Common myeloid progenitor, CD34-positive (primary cell): ENCODE measurements at regions not wholly inside any gene's neighbourhood (a gene's known extent, or its start where the extent isn't known, plus 50 kb on each side); places are given as distances from the start of the nearest gene placed in this dataset.

Experiments used
- CTCF ChIA-PET: fragments of 350-600 bp; sonication (Branson Sonifier 250); formaldehyde crosslinking; loops from one replicate; lab custom pipeline; 2021; ENCODE audit warnings: antibody characterized with exemption; lab: Charles Lee
- POLR2A ChIA-PET: fragments of 350-600 bp; sonication (Branson Sonifier 250); formaldehyde crosslinking; loops from one replicate; lab custom pipeline; 2021; ENCODE audit warnings: antibody characterized with exemption; lab: Charles Lee
- DNase-seq, 3 donors: peaks; one replicate each; pipeline versions ENCODE4 v3.0.0 to v3.0.0-alpha.2; 2013
- H3K27ac ChIP-seq, 2 experiments: 1 replicate in 1 of 2; 2 replicates in 1 of 2; pipeline ENCODE4 v1.7.0; 2013; ENCODE audit warnings: inconsistent platforms in 2 of 2, low read length in 2 of 2, mild to moderate bottlenecking in 2 of 2, low read depth in 1 of 2, moderate library complexity in 1 of 2; ENCODE audit not compliant: severe bottlenecking in 2 of 2, insufficient read depth in 1 of 2, poor library complexity in 1 of 2
- H3K27me3 ChIP-seq, 5 experiments: replicated peaks in 2 of 5; 1 replicate in 3 of 5; 2 replicates in 2 of 5; pipeline versions ENCODE4 v1.6.1 to v1.7.0; 2013; ENCODE audit warnings: low read length in 4 of 5, mild to moderate bottlenecking in 2 of 5, moderate library complexity in 2 of 5, inconsistent platforms in 1 of 5; ENCODE audit not compliant: insufficient read depth in 5 of 5, control insufficient read depth in 4 of 5
- H3K36me3 ChIP-seq, 4 experiments: 1 replicate in 2 of 4; 2 replicates in 2 of 4; pipeline versions ENCODE4 v1.6.1 to v1.7.0; 2013; ENCODE audit warnings: low read length in 3 of 4, control low read depth in 1 of 4, mild to moderate bottlenecking in 1 of 4; ENCODE audit not compliant: control insufficient read depth in 4 of 4, insufficient read depth in 4 of 4
- H3K4me1 ChIP-seq, 4 experiments: 1 replicate in 3 of 4; 2 replicates in 1 of 4; pipeline versions ENCODE4 v1.6.1 to v1.7.1; 2013; ENCODE audit warnings: low read length in 3 of 4, mild to moderate bottlenecking in 3 of 4, control low read depth in 1 of 4, inconsistent platforms in 1 of 4, moderate library complexity in 1 of 4; ENCODE audit not compliant: control insufficient read depth in 4 of 4, insufficient read depth in 4 of 4; ENCODE audit errors: control extremely low read depth in 1 of 4
- H3K4me3 ChIP-seq, 7 experiments: 1 replicate in 4 of 7; 2 replicates in 3 of 7; pipeline versions ENCODE4 v1.5.1 to v1.7.0; 2013; ENCODE audit warnings: mild to moderate bottlenecking in 7 of 7, low read length in 6 of 7, moderate library complexity in 6 of 7, inconsistent platforms in 2 of 7, low read depth in 2 of 7, control low read depth in 1 of 7; ENCODE audit not compliant: insufficient read depth in 4 of 7, control insufficient read depth in 1 of 7; ENCODE audit errors: extremely low read depth in 1 of 7
- H3K9me3 ChIP-seq, 5 experiments: 1 replicate in 4 of 5; 2 replicates in 1 of 5; pipeline versions ENCODE4 v1.6.1 to v1.7.1; 2013; ENCODE audit warnings: low read length in 4 of 5, mild to moderate bottlenecking in 2 of 5, inconsistent platforms in 1 of 5, low read depth in 1 of 5, moderate library complexity in 1 of 5; ENCODE audit not compliant: control insufficient read depth in 4 of 5, insufficient read depth in 2 of 5; ENCODE audit errors: control extremely low read depth in 1 of 5
- WGBS: methylation state at CpG from one replicate; pipeline ENCODE4 v1.1.5; 2013; ENCODE audit not compliant: insufficient coverage; 5-methylcytosine and 5-hydroxymethylcytosine counted together

- POLR2A ChIA-PET, result no interaction called here
- 86% methylated on average over 5 of the region's 7 CpGs for WGBS
Measured at GRCh38 chr17:79299349-79299748, 224.7 kb downstream of the ENGASE start.

GRCh38 chr17:79298799-79299198, 224.2 kb downstream of the ENGASE start:
- DNase-seq, result no peak
- no peak overlapping the region for H3K27ac ChIP-seq
- POLR2A ChIA-PET, result no interaction called here
- CTCF ChIA-PET, result no interaction called here
- H3K36me3 ChIP-seq, result no peaks in the 10 kb centered on the region
- WGBS, result 89% methylated on average over 11 of the region's 12 CpGs
- H3K4me3 ChIP-seq, result no peak overlapping the region
- H3K27me3 ChIP-seq, result peaks cover 0 to 36% (median 3%) of the 10 kb centered on the region in 5 experiments
- H3K9me3 ChIP-seq, result no peaks in the 10 kb centered on the region
- H3K4me1 ChIP-seq, result no peaks in the 10 kb centered on the region

More at GRCh38 chr17:79299349-79299748, 224.7 kb downstream of the ENGASE start:
- H3K36me3 ChIP-seq, result no peaks in the 10 kb centered on the region
- DNase-seq, result no peak
- H3K9me3 ChIP-seq, result no peaks in the 10 kb centered on the region
- H3K4me3 ChIP-seq, result no peak overlapping the region
- no peaks in the 10 kb centered on the region for H3K4me1 ChIP-seq
- H3K27me3 ChIP-seq, result peaks cover 0 to 34% (median 3%) of the 10 kb centered on the region in 5 experiments
- CTCF ChIA-PET, result no interaction called here
- H3K27ac ChIP-seq, result no peak overlapping the region

DNA sequence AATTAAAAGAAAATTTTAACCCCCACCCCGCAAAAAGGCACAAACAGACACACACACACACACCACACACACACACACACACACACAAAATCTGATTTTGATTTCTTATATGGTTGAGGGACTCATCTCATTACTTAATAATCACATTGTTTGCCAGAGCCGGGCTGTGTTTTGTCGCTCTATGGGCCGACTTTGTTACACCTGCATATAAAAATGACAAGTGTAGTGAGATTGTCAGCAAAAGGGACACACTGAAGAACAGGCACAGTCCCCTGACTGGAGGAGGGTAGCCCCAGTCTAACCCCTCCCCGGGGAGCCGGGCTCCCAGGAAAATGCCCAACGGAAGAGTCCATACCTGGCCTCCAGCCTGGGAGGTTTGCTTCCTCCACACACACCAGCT, 221.6 kb downstream of the ENGASE start:
- no peaks in the 10 kb centered on the region for H3K9me3 ChIP-seq
- H3K27me3 ChIP-seq, result peaks cover 0 to 33% (median 4%) of the 10 kb centered on the region in 5 experiments

DNA sequence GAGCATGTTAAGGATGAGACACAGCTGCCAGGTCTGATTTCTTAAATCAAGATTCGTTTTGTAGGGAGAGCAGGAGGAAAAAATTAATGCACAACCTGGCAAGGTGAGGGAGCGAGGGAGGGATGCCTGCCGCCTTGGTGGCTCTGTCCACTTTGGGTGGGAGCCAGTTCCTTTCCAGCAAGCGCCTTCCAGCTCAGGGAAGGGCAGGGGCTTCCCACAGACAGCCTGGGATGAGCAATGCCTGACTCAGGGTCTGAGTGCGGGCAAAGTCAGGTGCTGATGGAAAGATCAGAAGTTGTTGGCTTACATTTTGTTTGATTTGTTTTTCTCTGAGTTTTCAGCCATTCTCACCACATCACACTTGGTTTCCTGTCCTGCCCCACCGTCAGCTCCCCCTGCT, 220.7 kb downstream of the ENGASE start:
- H3K27ac ChIP-seq, result no peak overlapping the region
- WGBS, result 77% methylated on average over 5 of the region's 6 CpGs
- no peak overlapping the region for H3K4me3 ChIP-seq
- H3K9me3 ChIP-seq, result no peaks in the 10 kb centered on the region
- ChIA-PET POLR2A (no interaction called here), CTCF (no interaction called here)
- H3K36me3 ChIP-seq, result no peaks in the 10 kb centered on the region
- DNase-seq, result no peak
- no peaks in the 10 kb centered on the region for H3K4me1 ChIP-seq
- H3K27me3 ChIP-seq, result peaks cover 0 to 38% (median 3%) of the 10 kb centered on the region in 5 experiments

More for the DNA sequence above, 221.6 kb downstream of the ENGASE start:
- Histone ChIP-seq H3K36me3 (no peaks in the 10 kb centered on the region), H3K4me1 (no peaks in the 10 kb centered on the region), H3K27ac (no peak overlapping the region), H3K4me3 (no peak overlapping the region)
- DNase-seq, result no peak
- WGBS, result 95% methylated on average over 3 of the region's 7 CpGs
- ChIA-PET POLR2A (no interaction called here), CTCF (no interaction called here)

- WGBS, result 23% methylated on average over 24 of the region's 26 CpGs
- H3K27me3 ChIP-seq, result peaks cover 0 to 42% (median 3%) of the 10 kb centered on the region in 5 experiments
- CTCF ChIA-PET, result no interaction called here
- no peaks in the 10 kb centered on the region for H3K4me1 ChIP-seq
- no peak overlapping the region for H3K27ac ChIP-seq
- POLR2A ChIA-PET, result no interaction called here
- no peaks in the 10 kb centered on the region for H3K9me3 ChIP-seq
- H3K4me3 ChIP-seq, result no peak overlapping the region
- no peaks in the 10 kb centered on the region for H3K36me3 ChIP-seq
- DNase-seq, result peak; percentile 50 to 74 (median 70)
Measured at GRCh38 chr17:79294459-79295071, 219.9 kb downstream of the ENGASE start.

- ChIA-PET POLR2A (no interaction called here), CTCF (no interaction called here)
- Histone ChIP-seq H3K27ac (no peak overlapping the region), H3K9me3 (no peaks in the 10 kb centered on the region), H3K4me3 (no peak overlapping the region), H3K36me3 (no peaks in the 10 kb centered on the region), H3K27me3 (peaks cover 0 to 36% (median 3%) of the 10 kb centered on the region in 5 experiments), H3K4me1 (no peaks in the 10 kb centered on the region)
- no peak for DNase-seq
- 81% methylated on average over 4 of the region's 6 CpGs for WGBS
Measured at GRCh38 chr17:79292501-79292900, 217.9 kb downstream of the ENGASE start.

DNA sequence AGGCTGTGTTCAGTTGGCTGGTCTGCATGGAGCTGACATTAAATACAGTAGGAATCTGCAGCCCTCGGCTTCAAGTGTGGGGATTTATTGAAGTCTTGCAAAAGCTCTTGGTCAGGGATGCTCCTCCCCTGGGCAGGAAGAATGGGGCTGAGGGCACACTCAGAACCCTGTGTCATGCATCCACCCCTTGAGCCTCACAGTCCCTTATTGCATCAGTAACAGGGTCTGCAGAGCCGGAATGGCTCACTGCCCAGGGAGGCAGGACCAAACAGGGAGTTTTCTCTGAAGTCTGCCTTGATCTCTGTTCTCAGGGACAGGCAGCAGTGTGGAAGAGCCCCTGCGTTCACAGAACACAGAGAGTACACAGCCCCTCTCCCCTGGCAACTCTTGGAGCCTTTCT, 216.8 kb downstream of the ENGASE start:
- DNase-seq, result no peak
- POLR2A ChIA-PET, result no interaction called here
- H3K9me3 ChIP-seq, result no peaks in the 10 kb centered on the region
- no peaks in the 10 kb centered on the region for H3K4me1 ChIP-seq
- 73% methylated on average over 3 of the region's 3 CpGs for whole genome bisulfite sequencing
- H3K27ac ChIP-seq, result no peak overlapping the region
- H3K27me3 ChIP-seq, result peaks cover 0 to 31% (median 3%) of the 10 kb centered on the region in 5 experiments
- CTCF ChIA-PET, result no interaction called here
- H3K4me3 ChIP-seq, result no peak overlapping the region
- H3K36me3 ChIP-seq, result no peaks in the 10 kb centered on the region
